GM19240 (cell line): ENCODE measurements at regions not wholly inside any gene's neighbourhood (a gene's known extent, or its start where the extent isn't known, plus 50 kb on each side); places are given as distances from the start of the nearest gene placed in this dataset.
"Not testable (repeated sequence)": the region's sequence is repeated elsewhere in the genome, so short reads cannot be mapped to it uniquely, and the experiment has no call there.

Source experiments
- DNase-seq: peaks from one replicate; pipeline ENCODE4 v3.0.0; 2011; ENCODE audit warnings: low spot score; ENCODE audit not compliant: insufficient read length

- DNase-seq: no peak
Measured at GRCh38 chrX:94814216-94814615, 1140.2 kb downstream of the FAM133A start.

GRCh38 chrX:94830717-94831116, 1156.7 kb downstream of the FAM133A start:
- no peak for DNase-seq

- DNase-seq: no peak
Measured at GRCh38 chrX:94831364-94831763, 1157.4 kb downstream of the FAM133A start.

- no peak for DNase-seq
Measured at GRCh38 chrX:94834226-94834625, 1160.2 kb downstream of the FAM133A start.

- no peak for DNase-seq
Measured at GRCh38 chrX:94850811-94851210, 1176.8 kb downstream of the FAM133A start.

GRCh38 chrX:94854251-94854650, 1180.2 kb downstream of the FAM133A start:
- DNase-seq: no peak

- not testable (repeated sequence) for DNase-seq
Measured at GRCh38 chrX:94862470-94862869, 1188.5 kb downstream of the FAM133A start.

- no peak for DNase-seq
Measured at GRCh38 chrX:94871640-94872039, 1197.6 kb downstream of the FAM133A start.

- no peak for DNase-seq
Measured at GRCh38 chrX:94901849-94902248, 1227.8 kb downstream of the FAM133A start.

- DNase-seq: no peak
Measured at GRCh38 chrX:94908171-94908570, 1234.2 kb downstream of the FAM133A start.

- DNase-seq: no peak
Measured at GRCh38 chrX:94908648-94909047, 1234.6 kb downstream of the FAM133A start.

GRCh38 chrX:94914235-94914634, 1240.2 kb downstream of the FAM133A start:
- no peak for DNase-seq

- no peak for DNase-seq
Measured at GRCh38 chrX:94932278-94932965, 1258.4 kb downstream of the FAM133A start.

- DNase-seq: no peak
Measured at GRCh38 chrX:94936722-94937121, 1262.7 kb downstream of the FAM133A start.

- no peak for DNase-seq
Measured at GRCh38 chrX:94937491-94937890, 1263.5 kb downstream of the FAM133A start.

GRCh38 chrX:94942603-94943002, 1268.6 kb downstream of the FAM133A start:
- no peak for DNase-seq

GRCh38 chrX:94946137-94946536, 1272.1 kb downstream of the FAM133A start:
- DNase-seq: not testable (repeated sequence)

- no peak for DNase-seq
Measured at GRCh38 chrX:94961730-94962129, 1287.7 kb downstream of the FAM133A start.

GRCh38 chrX:94977562-94977961, 1303.6 kb downstream of the FAM133A start:
- no peak for DNase-seq

GRCh38 chrX:94977986-94978385, 1304.0 kb downstream of the FAM133A start:
- DNase-seq: no peak
